Jurkat, Clone E6-1 (cell line): ENCODE measurements at regions not wholly inside any gene's neighbourhood (a gene's known extent, or its start where the extent isn't known, plus 50 kb on each side); places are given as distances from the start of the nearest gene placed in this dataset.

ENCODE experiments used
- DNase-seq: peaks from one replicate; pipeline ENCODE4 v3.0.0-alpha.2; 2011; ENCODE audit warnings: low read depth, low spot score
- H3K4me3 ChIP-seq: 2 replicates; pipeline ENCODE4 v1.5.1; 2011; ENCODE audit warnings: mild to moderate bottlenecking, low read length, control low read depth, moderate library complexity

GRCh38 chr18:61756244-61756643 lies 136.6 kb downstream of the RNF152 start:
- DNase-seq: no peak
- H3K4me3 ChIP-seq: no peak overlapping the region

- DNase-seq: no peak
- H3K4me3 ChIP-seq: no peak overlapping the region
Observed at GRCh38 chr18:61755555-61755954, 137.3 kb downstream of the RNF152 start.

GRCh38 chr18:61754039-61754583 lies 138.7 kb downstream of the RNF152 start:
- H3K4me3 ChIP-seq: no peak overlapping the region
- DNase-seq: no peak

- DNase-seq: no peak
- H3K4me3 ChIP-seq: no peak overlapping the region
Observed at GRCh38 chr18:61753373-61753772, 139.4 kb downstream of the RNF152 start.

DNA sequence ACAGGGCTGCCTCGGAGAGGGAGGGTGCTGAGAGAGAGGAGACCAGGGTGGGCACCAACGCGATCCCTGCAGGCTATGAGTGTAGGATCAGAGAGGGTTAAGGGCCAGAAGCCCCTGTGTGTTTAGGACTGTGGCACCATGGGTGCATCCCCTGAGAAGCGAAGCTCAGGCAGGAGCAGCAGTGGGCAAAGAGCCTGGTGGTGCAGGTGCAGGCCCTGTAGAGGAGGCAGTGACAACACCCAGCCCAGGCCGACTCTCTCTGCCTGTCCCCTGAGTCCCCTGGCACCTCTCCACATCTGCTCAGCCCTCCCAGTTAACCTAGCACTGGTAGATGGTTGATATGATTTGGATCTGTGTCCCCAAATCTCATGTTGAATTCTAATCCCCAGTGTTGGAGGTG lies 139.8 kb downstream of the RNF152 start:
- no peak for DNase-seq
- no peak overlapping the region for H3K4me3 ChIP-seq

DNA sequence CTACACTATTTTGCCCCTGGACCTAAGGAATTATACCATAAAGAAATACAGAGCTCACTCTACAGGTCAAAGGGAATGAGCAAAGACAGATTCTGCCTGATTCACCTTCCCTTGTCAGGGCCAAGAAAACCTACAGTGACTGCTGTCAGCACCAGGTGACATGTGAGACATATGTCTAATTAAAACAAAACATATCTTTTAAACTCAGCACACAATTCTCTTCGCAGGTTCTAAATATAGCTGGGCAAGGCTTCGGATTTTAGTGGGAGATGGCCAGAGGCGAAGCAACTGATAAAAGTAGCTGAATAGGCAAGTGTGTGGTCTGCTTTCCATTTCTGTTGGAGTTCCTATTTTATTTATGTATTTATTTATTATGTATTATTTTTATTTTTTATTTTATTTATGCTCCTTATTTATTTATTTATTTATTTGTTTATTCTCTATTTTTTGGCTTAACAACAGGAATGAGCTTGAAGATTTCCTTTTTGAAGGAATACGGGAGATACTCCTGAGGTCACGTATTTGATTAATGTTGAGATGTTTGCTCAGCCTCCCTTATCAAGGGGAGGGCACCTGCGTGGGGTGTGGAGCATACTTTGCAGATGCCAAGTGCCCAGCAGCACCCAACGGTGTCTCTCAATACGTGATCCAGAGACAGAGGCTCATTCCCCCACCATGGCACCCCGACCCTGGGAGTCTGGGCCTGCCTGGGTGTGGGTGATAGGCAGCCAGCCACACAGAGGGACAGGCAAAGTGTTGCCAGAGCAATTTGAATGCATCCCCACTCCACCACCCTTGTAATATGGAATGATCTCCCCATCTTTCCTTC lies 141.8 kb downstream of the RNF152 start:
- H3K4me3 ChIP-seq: no peak overlapping the region
- DNase-seq: no peak

GRCh38 chr18:61749546-61749945 lies 143.3 kb downstream of the RNF152 start:
- no peak overlapping the region for H3K4me3 ChIP-seq
- no peak for DNase-seq

DNA sequence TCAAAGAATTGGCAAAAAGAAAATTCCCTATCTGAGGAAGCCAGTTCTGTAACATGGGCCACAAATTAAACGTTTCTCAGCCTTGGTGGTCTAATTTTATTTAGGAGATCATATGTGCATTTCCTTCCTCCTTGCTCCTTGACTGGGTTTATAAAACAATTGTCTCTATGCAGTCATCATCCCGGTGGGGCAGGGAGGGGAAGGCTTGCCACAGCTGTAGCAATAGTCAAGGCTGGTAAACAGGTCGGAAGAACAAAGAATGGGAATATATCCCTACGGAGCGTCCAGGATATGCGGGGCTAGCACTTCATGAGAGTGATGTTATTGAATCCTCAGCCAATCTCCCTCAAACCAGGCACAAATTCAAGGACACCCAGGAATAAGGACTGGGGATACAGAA lies 143.8 kb downstream of the RNF152 start:
- no peak for DNase-seq
- no peak overlapping the region for H3K4me3 ChIP-seq

DNA sequence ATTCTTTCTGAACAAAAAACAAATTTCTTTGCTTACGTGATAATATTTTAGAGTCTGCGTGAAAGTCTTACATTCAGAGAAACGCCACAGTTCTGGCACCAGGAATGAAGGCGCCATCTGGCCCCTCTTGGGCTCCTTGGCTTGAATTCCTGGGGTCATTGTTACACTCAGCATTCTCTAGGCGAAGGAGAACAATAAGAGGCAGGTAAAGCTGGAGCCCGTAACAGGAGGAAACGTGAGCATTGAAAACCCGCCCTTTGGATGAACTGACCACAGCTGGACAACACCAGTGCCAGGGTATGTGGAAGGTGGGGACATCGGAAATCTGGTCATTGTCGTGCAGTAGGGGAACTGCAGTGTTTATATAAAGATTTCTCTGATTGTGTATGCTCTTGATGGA lies 144.8 kb downstream of the RNF152 start:
- no peak overlapping the region for H3K4me3 ChIP-seq
- no peak for DNase-seq

DNA sequence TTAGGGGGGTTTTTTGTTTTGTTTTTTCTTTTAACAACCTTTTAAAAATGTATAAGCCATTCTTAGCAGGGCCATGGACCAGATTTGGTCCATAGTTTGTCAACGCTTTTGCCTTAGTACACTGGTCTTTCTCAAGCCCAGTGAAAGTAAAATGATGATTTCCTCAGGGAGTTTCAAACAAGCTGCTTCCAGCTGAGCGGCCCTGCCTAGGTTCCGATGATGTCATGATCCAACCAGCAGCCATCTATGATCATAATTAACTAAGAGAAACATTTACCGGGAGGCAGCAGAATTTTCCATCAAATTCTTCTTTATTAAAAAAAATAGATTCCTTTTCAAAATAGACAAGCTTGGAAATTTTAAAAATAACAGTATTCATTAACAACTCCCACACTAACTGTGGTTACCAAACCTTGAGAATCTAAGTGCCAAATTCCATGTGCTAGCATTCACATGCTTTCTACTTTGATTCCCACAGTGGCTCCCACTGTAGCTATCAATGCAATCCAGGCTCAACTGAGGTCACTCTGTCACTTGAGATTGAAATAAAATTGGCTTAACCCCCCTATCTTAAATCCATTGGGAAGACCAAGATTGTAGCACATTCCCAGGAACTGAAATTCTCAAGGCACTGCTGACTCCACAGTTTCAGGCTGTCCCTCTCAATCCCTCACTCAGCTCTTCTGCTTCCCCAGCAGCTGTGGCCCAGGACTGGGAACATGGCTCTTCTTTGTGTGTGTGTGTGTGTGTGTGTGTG lies 148.9 kb downstream of the RNF152 start:
- H3K4me3 ChIP-seq: no peak overlapping the region
- no peak for DNase-seq

DNA sequence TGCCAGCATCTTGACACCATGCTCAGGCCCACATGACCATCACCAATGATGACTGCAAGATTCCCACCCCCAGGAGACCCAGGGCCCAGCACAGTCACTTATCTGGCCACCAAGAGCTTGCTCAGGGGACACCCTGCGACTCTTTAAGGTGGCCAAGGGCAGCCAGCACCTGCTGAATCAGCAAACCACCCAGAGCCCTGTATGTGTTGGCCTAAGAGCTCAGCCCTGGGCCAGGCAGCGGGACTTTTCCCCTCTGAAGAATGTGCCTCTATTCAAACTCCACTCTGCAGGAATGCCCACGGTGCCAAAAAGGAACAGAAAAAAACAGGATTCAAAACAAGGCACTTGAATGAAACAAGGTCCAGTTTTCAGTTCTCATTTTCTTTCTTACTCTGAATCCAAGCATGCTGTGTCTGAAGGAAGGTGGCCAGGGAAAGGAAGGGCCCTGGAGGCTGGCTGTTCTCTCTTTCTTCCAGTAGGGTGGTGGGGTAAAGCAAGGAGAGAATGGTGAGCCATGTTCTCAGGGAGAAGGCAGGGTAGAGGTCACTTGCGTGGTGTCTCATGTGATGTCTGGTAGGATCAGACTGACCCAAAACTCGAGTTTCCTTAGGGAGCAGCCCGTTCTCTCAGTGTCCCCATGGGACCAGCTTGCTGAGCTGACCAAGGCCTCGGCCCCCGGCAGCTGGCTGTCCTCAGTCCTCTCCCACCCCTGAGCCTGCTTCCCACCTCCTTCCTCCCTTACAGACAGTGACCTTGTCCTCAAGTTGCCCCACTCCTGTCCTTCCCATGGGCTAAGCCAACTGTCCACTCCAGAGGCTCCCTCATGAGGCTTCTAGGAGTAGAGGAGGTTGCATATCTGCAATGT lies 150.0 kb downstream of the RNF152 start:
- DNase-seq: no peak
- H3K4me3 ChIP-seq: no peak overlapping the region

DNA sequence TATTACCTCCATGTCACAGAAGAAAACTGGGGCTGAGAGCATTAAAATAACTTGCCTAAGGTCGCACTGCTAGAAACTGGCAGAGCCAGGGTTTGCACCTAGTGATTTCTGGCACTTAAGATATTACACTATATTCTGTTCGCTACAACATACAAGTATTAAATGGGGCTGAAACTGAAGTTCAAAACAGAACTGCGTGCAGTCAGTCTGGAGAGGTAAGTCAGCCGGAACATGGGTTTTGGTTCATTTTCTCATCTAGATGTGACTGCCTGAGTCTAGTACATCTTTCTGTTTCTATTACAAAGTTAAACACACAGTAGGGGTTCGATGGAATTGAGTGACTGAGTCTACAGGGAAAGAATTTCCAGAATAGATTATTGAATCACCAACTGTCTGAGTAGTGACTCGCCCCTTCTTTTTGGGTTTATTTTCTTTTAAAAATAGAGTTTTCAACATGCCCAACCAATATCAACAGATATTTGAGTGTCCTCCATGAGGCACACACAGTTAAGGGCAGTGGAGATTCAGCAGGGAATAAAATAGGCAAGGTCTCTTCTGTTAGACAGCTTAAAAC lies 150.8 kb downstream of the RNF152 start:
- no peak for DNase-seq
- no peak overlapping the region for H3K4me3 ChIP-seq

- no peak for DNase-seq
- H3K4me3 ChIP-seq: no peak overlapping the region
Observed at GRCh38 chr18:61738488-61738887, 154.3 kb downstream of the RNF152 start.

GRCh38 chr18:61738042-61738441 lies 154.8 kb downstream of the RNF152 start:
- no peak overlapping the region for H3K4me3 ChIP-seq
- no peak for DNase-seq

- no peak for DNase-seq
- H3K4me3 ChIP-seq: no peak overlapping the region
Observed at GRCh38 chr18:61736133-61736532, 156.7 kb downstream of the RNF152 start.

DNA sequence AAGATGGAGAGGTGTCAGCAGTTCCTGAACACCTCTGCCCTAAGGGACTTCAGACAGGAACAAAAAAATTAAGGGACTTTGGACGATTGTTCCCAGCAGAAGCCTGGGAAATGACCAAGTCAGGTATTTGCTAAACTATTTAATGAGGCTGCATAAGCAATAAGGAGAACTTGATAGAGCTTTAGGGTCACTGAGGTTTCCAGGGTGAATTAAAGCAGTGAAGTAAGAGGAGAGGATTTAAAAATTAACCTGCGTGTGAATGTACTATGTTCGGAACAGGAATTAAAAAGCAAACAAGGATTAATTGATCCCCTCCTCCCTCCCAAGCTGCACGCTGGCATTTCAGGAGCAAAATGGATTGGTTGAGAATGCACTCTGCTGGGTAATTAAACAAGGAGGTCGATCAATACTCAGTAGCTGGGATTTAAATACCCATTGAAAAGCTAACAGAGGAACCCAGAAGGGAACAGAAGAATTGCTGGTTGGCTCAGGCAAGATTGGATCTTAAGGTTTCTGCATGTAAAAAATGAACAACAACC lies 157.2 kb downstream of the RNF152 start:
- H3K4me3 ChIP-seq: no peak overlapping the region
- DNase-seq: no peak

- H3K4me3 ChIP-seq: no peak overlapping the region
- DNase-seq: no peak
Observed at GRCh38 chr18:61734396-61734795, 158.4 kb downstream of the RNF152 start.

DNA sequence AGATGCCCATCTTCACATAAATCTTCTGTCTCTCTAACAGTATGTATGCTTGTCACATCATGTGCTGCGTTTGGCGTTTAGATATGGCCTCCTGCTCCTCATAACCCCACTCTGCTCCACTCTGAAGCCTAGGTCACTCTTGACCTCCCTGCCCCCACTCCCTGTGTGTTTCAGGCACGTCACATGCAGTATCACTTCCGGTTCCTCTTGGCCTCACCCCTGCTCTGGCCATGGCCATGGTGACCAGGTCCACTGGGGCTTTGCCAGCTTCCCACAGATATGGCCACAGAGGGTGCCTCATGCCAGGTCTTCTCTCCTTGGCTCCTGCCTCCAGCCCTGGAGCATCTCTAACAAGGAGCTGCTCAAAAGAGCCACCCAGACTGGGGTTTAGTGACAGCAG lies 160.0 kb downstream of the RNF152 start:
- no peak for DNase-seq
- no peak overlapping the region for H3K4me3 ChIP-seq
